ENCODE measurements at regions not wholly inside any gene's neighbourhood (a gene's known extent, or its start where the extent isn't known, plus 50 kb on each side); places are given as distances from the start of the nearest gene placed in this dataset.
"Not testable (repeated sequence)": the region's sequence is repeated elsewhere in the genome, so short reads cannot be mapped to it uniquely, and the experiment has no call there.

GRCh38 chr2:226300196-226300886, 499.3 kb downstream of the IRS1 start:
- H3K36me3 Mint-ChIP-seq (ENCODE audit: low read depth): no peaks in the 10 kb centered on the region
- H3K27ac Mint-ChIP-seq: no peak overlapping the region
- H3K4me3 Mint-ChIP-seq: no peak overlapping the region
- no peaks in the 10 kb centered on the region for H3K9me3 ChIP-seq (ENCODE audit: control insufficient read depth, low read length, poor library complexity, severe bottlenecking)
- H3K27me3 Mint-ChIP-seq: peaks cover 16% of the 10 kb centered on the region
- no peaks in the 10 kb centered on the region for H3K4me1 Mint-ChIP-seq
- no peak for ATAC-seq
- DNase-seq: no peak

- peaks cover 19% of the 10 kb centered on the region for H3K27me3 Mint-ChIP-seq
- H3K36me3 Mint-ChIP-seq (ENCODE audit: low read depth): no peaks in the 10 kb centered on the region
- H3K9me3 ChIP-seq (ENCODE audit: control insufficient read depth, low read length, poor library complexity, severe bottlenecking): no peaks in the 10 kb centered on the region
- no peak overlapping the region for H3K27ac Mint-ChIP-seq
- no peak overlapping the region for H3K4me3 Mint-ChIP-seq
- no peak for DNase-seq
- no peaks in the 10 kb centered on the region for H3K4me1 Mint-ChIP-seq
- ATAC-seq: no peak
Measured at GRCh38 chr2:226299771-226300170, 499.8 kb downstream of the IRS1 start.

- Mint-ChIP-seq H3K27me3 (peaks cover 19% of the 10 kb centered on the region), H3K36me3 (ENCODE audit: low read depth) (no peaks in the 10 kb centered on the region), H3K27ac (no peak overlapping the region), H3K4me3 (no peak overlapping the region), H3K4me1 (no peaks in the 10 kb centered on the region)
- no peaks in the 10 kb centered on the region for H3K9me3 ChIP-seq (ENCODE audit: control insufficient read depth, low read length, poor library complexity, severe bottlenecking)
- DNase-seq (no peak), ATAC-seq (no peak)
Measured at GRCh38 chr2:226295681-226296080, 503.9 kb downstream of the IRS1 start.

- Mint-ChIP-seq H3K4me1 (no peaks in the 10 kb centered on the region), H3K27ac (no peak overlapping the region)
- ATAC-seq: no peak
Measured at GRCh38 chr2:226295123-226295522, 504.5 kb downstream of the IRS1 start.

GRCh38 chr2:226291281-226291680, 508.3 kb downstream of the IRS1 start:
- not testable (repeated sequence) for H3K4me3 Mint-ChIP-seq; H3K27ac Mint-ChIP-seq; H3K9me3 ChIP-seq (ENCODE audit: control insufficient read depth, low read length, poor library complexity, severe bottlenecking); H3K36me3 Mint-ChIP-seq (ENCODE audit: low read depth); DNase-seq; H3K4me1 Mint-ChIP-seq; ATAC-seq
- H3K27me3 Mint-ChIP-seq: peaks cover 20% of the 10 kb centered on the region

More at GRCh38 chr2:226295123-226295522, 504.5 kb downstream of the IRS1 start:
- no peaks in the 10 kb centered on the region for H3K9me3 ChIP-seq (ENCODE audit: control insufficient read depth, low read length, poor library complexity, severe bottlenecking)
- peaks cover 19% of the 10 kb centered on the region for H3K27me3 Mint-ChIP-seq
- no peaks in the 10 kb centered on the region for H3K36me3 Mint-ChIP-seq (ENCODE audit: low read depth)
- DNase-seq: no peak
- no peak overlapping the region for H3K4me3 Mint-ChIP-seq

- no peak for ATAC-seq
- Mint-ChIP-seq H3K36me3 (ENCODE audit: low read depth) (no peaks in the 10 kb centered on the region), H3K27me3 (peaks cover 16% of the 10 kb centered on the region), H3K4me3 (no peak overlapping the region), H3K27ac (no peak overlapping the region), H3K4me1 (no peaks in the 10 kb centered on the region)
- no peak for DNase-seq
- H3K9me3 ChIP-seq (ENCODE audit: control insufficient read depth, low read length, poor library complexity, severe bottlenecking): no peaks in the 10 kb centered on the region
Measured at GRCh38 chr2:226286916-226287315, 512.7 kb downstream of the IRS1 start.

GRCh38 chr2:226283796-226284195, 515.8 kb downstream of the IRS1 start:
- Mint-ChIP-seq H3K36me3 (ENCODE audit: low read depth) (no peaks in the 10 kb centered on the region), H3K4me1 (no peaks in the 10 kb centered on the region), H3K4me3 (no peak overlapping the region), H3K27me3 (peaks cover 16% of the 10 kb centered on the region), H3K27ac (no peak overlapping the region)
- DNase-seq (no peak), ATAC-seq (no peak)
- H3K9me3 ChIP-seq (ENCODE audit: control insufficient read depth, low read length, poor library complexity, severe bottlenecking): no peaks in the 10 kb centered on the region

GRCh38 chr2:226282151-226282550, 517.5 kb downstream of the IRS1 start:
- Mint-ChIP-seq H3K27me3 (peaks cover 16% of the 10 kb centered on the region), H3K4me3 (no peak overlapping the region), H3K4me1 (no peaks in the 10 kb centered on the region), H3K36me3 (ENCODE audit: low read depth) (no peaks in the 10 kb centered on the region), H3K27ac (no peak overlapping the region)
- no peaks in the 10 kb centered on the region for H3K9me3 ChIP-seq (ENCODE audit: control insufficient read depth, low read length, poor library complexity, severe bottlenecking)
- DNase-seq: no peak
- no peak for ATAC-seq

- not testable (repeated sequence) for H3K27ac Mint-ChIP-seq; H3K36me3 Mint-ChIP-seq (ENCODE audit: low read depth); H3K4me1 Mint-ChIP-seq; DNase-seq; ATAC-seq; H3K9me3 ChIP-seq (ENCODE audit: control insufficient read depth, low read length, poor library complexity, severe bottlenecking); H3K4me3 Mint-ChIP-seq
- peaks cover 11% of the 10 kb centered on the region for H3K27me3 Mint-ChIP-seq
Measured at GRCh38 chr2:226280136-226280535, 519.5 kb downstream of the IRS1 start.

GRCh38 chr2:226275215-226275614, 524.4 kb downstream of the IRS1 start:
- DNase-seq (no peak), ATAC-seq (no peak)
- Mint-ChIP-seq H3K27me3 (peaks cover 11% of the 10 kb centered on the region), H3K4me3 (no peak overlapping the region), H3K4me1 (no peaks in the 10 kb centered on the region), H3K36me3 (ENCODE audit: low read depth) (no peaks in the 10 kb centered on the region), H3K27ac (no peak overlapping the region)
- H3K9me3 ChIP-seq (ENCODE audit: control insufficient read depth, low read length, poor library complexity, severe bottlenecking): no peaks in the 10 kb centered on the region

GRCh38 chr2:226274143-226274542, 525.5 kb downstream of the IRS1 start:
- no peak for ATAC-seq
- Mint-ChIP-seq H3K27ac (no peak overlapping the region), H3K36me3 (ENCODE audit: low read depth) (no peaks in the 10 kb centered on the region), H3K4me3 (no peak overlapping the region), H3K4me1 (no peaks in the 10 kb centered on the region), H3K27me3 (peaks cover 11% of the 10 kb centered on the region)
- H3K9me3 ChIP-seq (ENCODE audit: control insufficient read depth, low read length, poor library complexity, severe bottlenecking): no peaks in the 10 kb centered on the region
- DNase-seq: no peak

GRCh38 chr2:226273440-226273839, 526.2 kb downstream of the IRS1 start:
- no peaks in the 10 kb centered on the region for H3K36me3 Mint-ChIP-seq (ENCODE audit: low read depth)

GRCh38 chr2:226272435-226272834, 527.2 kb downstream of the IRS1 start:
- Mint-ChIP-seq H3K4me1 (no peaks in the 10 kb centered on the region), H3K27ac (no peak overlapping the region), H3K27me3 (peaks cover 11% of the 10 kb centered on the region), H3K36me3 (ENCODE audit: low read depth) (no peaks in the 10 kb centered on the region), H3K4me3 (no peak overlapping the region)
- no peaks in the 10 kb centered on the region for H3K9me3 ChIP-seq (ENCODE audit: control insufficient read depth, low read length, poor library complexity, severe bottlenecking)
- DNase-seq: no peak
- ATAC-seq: no peak

More at GRCh38 chr2:226273440-226273839, 526.2 kb downstream of the IRS1 start:
- H3K4me3 Mint-ChIP-seq: no peak overlapping the region
- no peak overlapping the region for H3K27ac Mint-ChIP-seq
- H3K27me3 Mint-ChIP-seq: peaks cover 11% of the 10 kb centered on the region
- no peak for DNase-seq
- H3K4me1 Mint-ChIP-seq: no peaks in the 10 kb centered on the region
- H3K9me3 ChIP-seq (ENCODE audit: control insufficient read depth, low read length, poor library complexity, severe bottlenecking): no peaks in the 10 kb centered on the region
- ATAC-seq: no peak

- ATAC-seq (no peak), DNase-seq (no peak)
- Mint-ChIP-seq H3K36me3 (ENCODE audit: low read depth) (no peaks in the 10 kb centered on the region), H3K27me3 (no peaks in the 10 kb centered on the region), H3K27ac (no peak overlapping the region), H3K4me3 (no peak overlapping the region), H3K4me1 (no peaks in the 10 kb centered on the region)
- H3K9me3 ChIP-seq (ENCODE audit: control insufficient read depth, low read length, poor library complexity, severe bottlenecking): no peaks in the 10 kb centered on the region
Measured at GRCh38 chr2:226270285-226271058, 529.1 kb downstream of the IRS1 start.
